PFSK-1 (cell line): ENCODE measurements at regions not wholly inside any gene's neighbourhood (a gene's known extent, or its start where the extent isn't known, plus 50 kb on each side); places are given as distances from the start of the nearest gene placed in this dataset.

Experiments
- FOXP2 ChIP-seq: optimal IDR thresholded peaks from 2 replicates; pipeline ENCODE3; 2011; ENCODE audit warnings: borderline replicate concordance, control low read depth, inconsistent platforms; ENCODE audit not compliant: insufficient read depth; ENCODE audit errors: extremely low read length, extremely low read depth
- POLR2AphosphoS5 ChIP-seq: IDR thresholded peaks from 2 replicates; pipeline ENCODE4 v1.6.1; 2012; ENCODE audit warnings: low read depth, mild to moderate bottlenecking, control low read depth, low read length, moderate library complexity
- SIN3A ChIP-seq: IDR thresholded peaks from 2 replicates; pipeline ENCODE4 v1.6.1; 2012; ENCODE audit warnings: mild to moderate bottlenecking, low read length, moderate library complexity, borderline replicate concordance; ENCODE audit not compliant: insufficient read depth
- TAF1 ChIP-seq: IDR thresholded peaks from 2 replicates; pipeline ENCODE4 v1.6.1; 2012; ENCODE audit warnings: low read length, control low read depth, borderline replicate concordance; ENCODE audit not compliant: insufficient read depth
- TF ChIP-seq, protein P1 (sequence below), 2 experiments: IDR thresholded peaks; 2 replicates each; pipeline versions ENCODE4 v1.6.1 to v1.8.0; 2011 to 2012; ENCODE audit warnings: low read depth in 2 of 2, low read length in 2 of 2, control low read depth in 1 of 2, inconsistent platforms in 1 of 2, mild to moderate bottlenecking in 1 of 2, moderate library complexity in 1 of 2; ENCODE audit not compliant: insufficient read depth in 1 of 2

DNA sequence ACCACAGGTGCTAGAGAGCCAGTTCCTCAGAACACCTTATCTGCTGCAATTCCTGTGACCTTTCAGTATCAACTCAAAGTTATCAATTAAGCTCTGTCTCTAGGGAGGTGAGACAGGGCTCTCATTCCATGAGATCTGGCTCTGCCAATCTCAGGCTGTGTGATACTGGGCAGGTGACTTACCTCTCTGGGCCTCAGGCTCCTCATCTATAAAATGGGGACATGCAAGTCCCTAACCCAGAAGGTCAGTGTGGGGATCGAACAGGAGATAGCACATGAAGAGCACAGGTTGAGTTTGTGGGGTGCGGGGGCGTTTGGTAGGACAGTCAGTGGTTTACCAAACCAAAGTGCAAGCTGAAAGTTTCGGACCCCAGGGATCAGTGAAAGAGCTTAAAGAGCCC is 319.3 kb upstream of the CCL2 start:
- TF ChIP-seq POLR2AphosphoS5 (no peak), FOXP2 (no peak), TAF1 (no peak), SIN3A (no peak)
- TF ChIP-seq, protein P1, sequence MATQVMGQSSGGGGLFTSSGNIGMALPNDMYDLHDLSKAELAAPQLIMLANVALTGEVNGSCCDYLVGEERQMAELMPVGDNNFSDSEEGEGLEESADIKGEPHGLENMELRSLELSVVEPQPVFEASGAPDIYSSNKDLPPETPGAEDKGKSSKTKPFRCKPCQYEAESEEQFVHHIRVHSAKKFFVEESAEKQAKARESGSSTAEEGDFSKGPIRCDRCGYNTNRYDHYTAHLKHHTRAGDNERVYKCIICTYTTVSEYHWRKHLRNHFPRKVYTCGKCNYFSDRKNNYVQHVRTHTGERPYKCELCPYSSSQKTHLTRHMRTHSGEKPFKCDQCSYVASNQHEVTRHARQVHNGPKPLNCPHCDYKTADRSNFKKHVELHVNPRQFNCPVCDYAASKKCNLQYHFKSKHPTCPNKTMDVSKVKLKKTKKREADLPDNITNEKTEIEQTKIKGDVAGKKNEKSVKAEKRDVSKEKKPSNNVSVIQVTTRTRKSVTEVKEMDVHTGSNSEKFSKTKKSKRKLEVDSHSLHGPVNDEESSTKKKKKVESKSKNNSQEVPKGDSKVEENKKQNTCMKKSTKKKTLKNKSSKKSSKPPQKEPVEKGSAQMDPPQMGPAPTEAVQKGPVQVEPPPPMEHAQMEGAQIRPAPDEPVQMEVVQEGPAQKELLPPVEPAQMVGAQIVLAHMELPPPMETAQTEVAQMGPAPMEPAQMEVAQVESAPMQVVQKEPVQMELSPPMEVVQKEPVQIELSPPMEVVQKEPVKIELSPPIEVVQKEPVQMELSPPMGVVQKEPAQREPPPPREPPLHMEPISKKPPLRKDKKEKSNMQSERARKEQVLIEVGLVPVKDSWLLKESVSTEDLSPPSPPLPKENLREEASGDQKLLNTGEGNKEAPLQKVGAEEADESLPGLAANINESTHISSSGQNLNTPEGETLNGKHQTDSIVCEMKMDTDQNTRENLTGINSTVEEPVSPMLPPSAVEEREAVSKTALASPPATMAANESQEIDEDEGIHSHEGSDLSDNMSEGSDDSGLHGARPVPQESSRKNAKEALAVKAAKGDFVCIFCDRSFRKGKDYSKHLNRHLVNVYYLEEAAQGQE (IDR thresholded peaks at IDR 0.05; ENCODE audit: insufficient read depth in 1 of 2, low read depth in 2 of 2, low read length in 2 of 2) = no peak

DNA sequence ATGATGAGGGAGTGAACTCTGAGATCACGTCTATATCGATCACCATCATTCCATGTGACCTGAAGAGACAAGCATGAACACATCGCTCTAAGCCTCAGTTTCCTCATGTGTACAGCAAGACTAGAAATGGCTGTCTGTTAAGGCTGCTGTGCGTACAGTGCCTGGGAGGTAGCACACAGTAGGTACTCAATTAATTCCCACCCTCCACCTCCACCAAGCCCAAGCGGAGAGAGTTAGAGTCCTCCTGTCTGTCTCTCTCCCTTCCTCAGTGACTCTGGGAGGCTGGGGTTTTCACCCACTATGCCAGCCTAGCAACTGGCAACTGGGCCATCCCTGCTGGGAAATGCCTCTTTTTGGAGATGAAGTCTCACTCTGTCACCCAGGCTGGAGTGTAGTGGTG is 318.3 kb upstream of the CCL2 start:
- TF ChIP-seq POLR2AphosphoS5 (no peak), FOXP2 (no peak)

DNA sequence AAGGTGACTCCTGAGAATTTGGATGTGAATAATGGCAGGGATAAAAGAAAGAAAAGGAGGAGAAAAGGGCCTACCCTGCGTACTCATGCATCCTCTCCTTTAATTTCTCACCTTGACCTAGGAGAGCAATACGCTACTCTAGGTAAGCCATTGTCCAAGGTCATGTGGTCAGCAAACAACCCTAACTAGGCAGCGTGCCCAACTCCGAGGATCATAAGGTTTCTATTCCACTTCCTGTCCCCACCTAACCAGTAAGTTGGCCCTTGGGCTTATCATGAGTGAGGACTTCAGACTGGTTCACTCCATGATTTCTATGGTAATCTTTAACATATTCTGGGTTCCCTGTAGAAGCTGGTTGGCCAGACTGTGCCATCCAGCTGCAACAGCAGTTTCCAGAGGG is 315.1 kb upstream of the CCL2 start:
- TF ChIP-seq, protein P1 (IDR thresholded peaks at IDR 0.05; ENCODE audit: insufficient read depth in 1 of 2, low read depth in 2 of 2, low read length in 2 of 2) = no peak
- no peak for TF ChIP-seq FOXP2

DNA sequence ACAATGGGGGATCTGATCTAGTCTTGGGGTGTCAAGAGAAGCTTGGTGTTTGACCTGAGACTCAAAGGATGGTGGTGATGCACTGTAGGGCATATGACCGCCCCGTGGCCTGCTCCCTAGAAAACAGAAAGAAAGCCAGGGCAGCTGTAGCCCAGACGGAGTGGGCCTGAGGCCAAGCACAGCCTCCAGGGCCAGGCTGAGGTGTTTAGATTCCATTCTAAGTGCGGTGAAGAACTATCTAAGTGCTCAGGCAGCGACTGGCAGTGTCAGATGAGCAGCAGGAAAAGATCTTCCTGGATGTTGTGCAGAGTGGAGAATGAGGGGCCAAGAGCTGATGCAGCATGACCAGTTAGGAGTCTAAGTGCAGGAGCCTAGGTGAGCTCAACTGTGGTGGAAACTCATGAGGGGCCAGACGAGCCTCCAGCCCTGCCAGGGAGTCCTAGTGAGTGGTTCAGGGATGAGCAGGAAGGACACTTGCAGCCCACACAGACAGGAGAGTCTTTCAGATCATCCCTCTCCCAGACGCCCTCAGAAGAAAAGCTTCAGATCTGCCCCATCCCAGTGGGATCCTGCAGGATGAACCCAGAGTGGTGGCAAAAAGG is 314.2 kb upstream of the CCL2 start:
- no peak for TF ChIP-seq FOXP2
- no peak for TF ChIP-seq TAF1
- TF ChIP-seq, protein P1 (IDR thresholded peaks at IDR 0.05; ENCODE audit: insufficient read depth in 1 of 2, low read depth in 2 of 2, low read length in 2 of 2) = no peak
- TF ChIP-seq SIN3A = no peak
- no peak for TF ChIP-seq POLR2AphosphoS5

DNA sequence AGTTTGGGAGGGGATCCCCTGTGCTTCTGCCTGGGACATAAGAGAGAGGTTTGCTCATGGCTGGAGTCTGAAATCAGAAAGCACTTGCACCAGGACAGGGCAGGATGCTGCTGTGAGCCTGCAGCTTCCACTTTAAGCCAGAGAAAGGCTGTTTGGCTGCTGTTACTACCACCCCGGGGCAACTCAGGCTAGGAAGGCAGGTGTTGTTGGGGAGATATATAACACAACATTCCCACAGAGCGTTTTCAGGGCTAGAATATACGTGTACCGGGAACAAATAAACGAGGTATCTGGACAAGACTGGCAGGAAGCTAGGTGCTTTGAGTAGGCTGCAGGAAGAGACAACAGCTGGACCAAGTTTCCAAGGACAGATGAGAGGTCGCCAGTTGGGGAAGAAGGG is 313.3 kb upstream of the CCL2 start:
- TF ChIP-seq POLR2AphosphoS5 (no peak), SIN3A (no peak), FOXP2 (no peak), TAF1 (no peak)
- TF ChIP-seq, protein P1 (IDR thresholded peaks at IDR 0.05; ENCODE audit: insufficient read depth in 1 of 2, low read depth in 2 of 2, low read length in 2 of 2) = no peak

DNA sequence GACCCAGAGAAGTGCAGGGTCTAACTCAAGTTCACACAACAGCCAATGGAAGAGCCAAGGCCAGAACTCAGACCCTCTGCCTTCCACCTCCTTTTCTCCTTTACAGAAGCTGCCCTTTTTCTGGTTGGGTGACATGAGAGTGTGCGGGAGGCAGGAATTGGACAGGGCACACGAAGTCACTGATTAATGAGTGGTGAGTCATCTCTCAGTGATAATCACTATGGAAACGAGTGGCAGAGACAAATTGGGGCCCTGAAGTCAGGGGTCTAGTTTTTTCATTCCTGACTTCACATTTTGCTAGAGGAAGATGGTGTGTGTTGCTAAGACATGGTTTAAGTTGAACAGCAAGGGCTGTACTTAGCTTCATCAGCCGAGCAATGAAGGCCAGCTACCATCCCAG is 312.7 kb upstream of the CCL2 start:
- TF ChIP-seq TAF1 (no peak), POLR2AphosphoS5 (no peak), FOXP2 (no peak), SIN3A (no peak)
- TF ChIP-seq, protein P1 (IDR thresholded peaks at IDR 0.05; ENCODE audit: insufficient read depth in 1 of 2, low read depth in 2 of 2, low read length in 2 of 2) = no peak
